ENCODE measurements at regions not wholly inside any gene's neighbourhood (a gene's known extent, or its start where the extent isn't known, plus 50 kb on each side); places are given as distances from the start of the nearest gene placed in this dataset.

- Histone ChIP-seq H3F3A (replicated peaks; ENCODE audit: insufficient read depth) (no peaks in the 10 kb centered on the region), H3K9me3 (peaks cover 14% of the 10 kb centered on the region), H3K9ac (no peak overlapping the region), H3K4me1 (ENCODE audit: control insufficient read depth in 1 of 2, insufficient read depth in 2 of 2, low read depth in 1 of 2, low read length in 1 of 2) (no peaks in the 10 kb centered on the region), H3K27me3 (ENCODE audit: insufficient read depth) (no peaks in the 10 kb centered on the region), H4K20me1 (ENCODE audit: insufficient read depth) (no peaks in the 10 kb centered on the region), H3K4me2 (no peak overlapping the region), H3K36me3 (replicated peaks in 1 of 2; ENCODE audit: control insufficient read depth in 1 of 2, insufficient read depth in 2 of 2, low read length in 1 of 2) (no peaks in the 10 kb centered on the region), H2AFZ (ENCODE audit: low read depth) (no peak overlapping the region), H3K79me2 (ENCODE audit: insufficient read depth) (no peaks in the 10 kb centered on the region), H3K27ac (ENCODE audit: low read depth in 2 of 2, low read length in 1 of 2) (no peak overlapping the region), H3K4me3 (ENCODE audit: low read depth in 2 of 2, low read length in 1 of 2) (no peak overlapping the region), H3K9me2 (no peaks in the 10 kb centered on the region)
- no peak for DNase-seq
- ChIA-PET POLR2A (no interaction called here), CTCF (interaction anchor here (0.9 kb wide), 1 partner anchor 644 kb away, joined by 4 read pairs; no protein-coding TSS in a partner anchor)
- TF ChIP-seq NFIC (IDR thresholded peaks at IDR 0.05; ENCODE audit: borderline replicate concordance) (no peak), USF2 (IDR thresholded peaks at IDR 0.05; ENCODE audit: borderline replicate concordance, low read depth, low read length) (no peak), ZBTB33 (IDR thresholded peaks at IDR 0.05; ENCODE audit: borderline replicate concordance, low read depth) (no peak), RCOR1 (IDR thresholded peaks at IDR 0.05; ENCODE audit: low read length) (no peak), MEF2A (IDR thresholded peaks at IDR 0.05; ENCODE audit: borderline replicate concordance, low read depth) (no peak), IRF3 (IDR thresholded peaks at IDR 0.05; ENCODE audit: low read depth, low read length) (no peak), TCF12 (IDR thresholded peaks at IDR 0.05) (no peak), CTCF (IDR thresholded peaks at IDR 0.05) (no peak), POLR2AphosphoS5 (IDR thresholded peaks at IDR 0.05; ENCODE audit: low read depth, low read length) (no peak), FOSL2 (IDR thresholded peaks at IDR 0.05; ENCODE audit: borderline replicate concordance, low read depth) (no peak), ELF1 (IDR thresholded peaks at IDR 0.05) (no peak), EZH2phosphoT487 (IDR thresholded peaks at IDR 0.05; ENCODE audit: borderline replicate concordance, low read depth) (no peak), MAX (IDR thresholded peaks at IDR 0.05; ENCODE audit: low read depth) (no peak), SIN3A (IDR thresholded peaks at IDR 0.05; ENCODE audit: borderline replicate concordance, low read depth, low read length) (no peak), FOXJ3 (CRISPR knock-in tag; IDR thresholded peaks at IDR 0.05) (no peak)
- WGBS (ENCODE audit: low lambda C conversion rate): 33% methylated on average over 3 of the region's 3 CpGs
These were observed 93.4 kb downstream of the TPRA1 start for GRCh38 chr3:127497166-127497565.

Measured in SK-N-SH (cell line).